GM23248 (cell line): ENCODE measurements at regions not wholly inside any gene's neighbourhood (a gene's known extent, or its start where the extent isn't known, plus 50 kb on each side); places are given as distances from the start of the nearest gene placed in this dataset.

Experiments used
- DNase-seq: peaks from one replicate; pipeline ENCODE4 v3.0.0-alpha.2; 2015
- H2AFZ ChIP-seq: fragments of 200-600 bp; sonication (generic); 2 replicates; pipeline ENCODE4 v1.6.1; 2016; ENCODE audit warnings: antibody characterized with exemption
- H3F3A ChIP-seq: fragments of 200-600 bp; sonication (generic); 2 replicates; pipeline ENCODE4 v1.6.1; 2016; ENCODE audit warnings: mild to moderate bottlenecking, antibody characterized with exemption, mixed run types; ENCODE audit not compliant: insufficient read depth
- H3K27ac ChIP-seq: fragments of 200-600 bp; sonication (generic); 2 replicates; pipeline ENCODE4 v1.5.1; 2016; ENCODE audit warnings: mild to moderate bottlenecking
- H3K27me3 ChIP-seq: fragments of 200-600 bp; sonication (generic); replicated peaks from 2 replicates; pipeline ENCODE4 v1.6.1; 2016; ENCODE audit warnings: mild to moderate bottlenecking; ENCODE audit not compliant: insufficient read depth
- H3K36me3 ChIP-seq: fragments of 200-600 bp; sonication (generic); 2 replicates; pipeline ENCODE4 v1.6.1; 2016; ENCODE audit warnings: low read depth, mild to moderate bottlenecking
- H3K4me1 ChIP-seq: fragments of 200-600 bp; sonication (generic); 2 replicates; pipeline ENCODE4 v1.6.1; 2016; ENCODE audit warnings: mild to moderate bottlenecking; ENCODE audit not compliant: insufficient read depth
- H3K4me2 ChIP-seq: fragments of 200-600 bp; sonication (generic); one replicate; pipeline ENCODE4 v1.6.1; 2016; ENCODE audit warnings: mild to moderate bottlenecking; ENCODE audit not compliant: unreplicated experiment
- H3K4me3 ChIP-seq: fragments of 200-600 bp; sonication (generic); 2 replicates; pipeline ENCODE4 v1.5.1; 2016; ENCODE audit warnings: mild to moderate bottlenecking
- H3K79me2 ChIP-seq: fragments of 200-600 bp; sonication (generic); 2 replicates; pipeline ENCODE4 v1.6.1; 2016; ENCODE audit warnings: mild to moderate bottlenecking; ENCODE audit not compliant: insufficient read depth
- H3K9ac ChIP-seq: fragments of 200-600 bp; sonication (generic); 2 replicates; pipeline ENCODE4 v1.6.1; 2016; ENCODE audit warnings: mild to moderate bottlenecking
- H3K9me2 ChIP-seq: fragments of 200-600 bp; sonication (generic); 2 replicates; pipeline ENCODE4 v1.6.1; 2016; ENCODE audit warnings: mixed run types, mild to moderate bottlenecking, moderate library complexity; ENCODE audit not compliant: insufficient read depth
- H3K9me3 ChIP-seq: fragments of 200-600 bp; sonication (generic); one replicate; pipeline ENCODE4 v1.6.1; 2017; ENCODE audit warnings: low read depth
- H4K20me1 ChIP-seq: fragments of 200-600 bp; sonication (generic); 2 replicates; pipeline ENCODE4 v1.6.0; 2016; ENCODE audit not compliant: insufficient read depth
- EZH2 ChIP-seq: fragments of 200-600 bp; sonication (generic); IDR thresholded peaks from 2 replicates; pipeline ENCODE4 v1.6.1; 2018; ENCODE audit warnings: antibody characterized with exemption, mild to moderate bottlenecking; ENCODE audit not compliant: insufficient read depth, poor library complexity, severe bottlenecking
- EZH2phosphoT487 ChIP-seq: fragments of 200-600 bp; sonication (generic); IDR thresholded peaks from 2 replicates; pipeline ENCODE4 v1.6.1; 2018; ENCODE audit warnings: antibody characterized with exemption, moderate library complexity, mild to moderate bottlenecking, low read depth; ENCODE audit not compliant: insufficient read depth
- WGBS, 2 experiments: methylation state at CpG; one replicate each; pipeline ENCODE4 v1.1.6; 2015 to 2017; ENCODE audit warnings: low lambda C conversion rate in 2 of 2, low coverage in 1 of 2; ENCODE audit errors: missing lambda C conversion rate in 2 of 2; 5-methylcytosine and 5-hydroxymethylcytosine counted together
- in situ Hi-C: fragments of 300-500 bp; cut with MboI; formaldehyde crosslinking; loops from 2 replicates; pipeline ENCODE4 v1.15.0; 2020

DNA sequence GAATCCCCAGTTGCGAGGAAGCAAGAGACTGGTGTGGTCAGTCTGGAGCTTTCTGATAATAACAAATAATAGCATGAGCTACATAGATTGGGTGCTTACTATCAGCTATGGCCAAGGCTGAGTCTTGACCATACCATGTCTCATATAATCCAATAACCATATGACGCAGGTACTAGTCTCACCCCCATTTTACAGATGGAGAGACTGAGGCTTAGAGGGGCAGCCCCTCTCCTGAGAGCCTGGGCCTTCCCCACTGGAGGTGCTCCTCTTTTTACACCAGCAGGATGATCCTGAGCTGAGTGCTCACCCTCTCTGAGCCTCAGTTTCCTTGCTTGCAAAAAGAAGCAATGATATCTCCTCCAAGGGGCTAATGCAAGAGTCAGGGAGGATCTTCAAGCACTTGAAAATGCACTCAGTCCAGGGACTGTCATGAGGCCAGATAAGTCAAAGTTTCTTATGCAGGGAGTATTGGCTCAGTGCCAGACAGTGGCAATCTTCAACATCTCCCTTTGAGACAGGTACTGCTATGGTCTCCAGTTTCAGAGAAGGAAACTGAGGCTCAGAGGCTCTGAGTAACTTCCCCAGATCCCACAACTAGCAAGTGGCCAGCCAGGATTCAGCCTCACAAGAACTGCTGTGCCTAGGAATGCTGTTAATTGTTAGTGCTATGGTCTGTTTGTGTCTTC is 149.7 kb downstream of the TFCP2L1 start:
- in situ Hi-C loops, result no loop called here
- H3F3A ChIP-seq, result no peaks in the 10 kb centered on the region
- H3K9me3 ChIP-seq, result no peaks in the 10 kb centered on the region
- H4K20me1 ChIP-seq, result no peaks in the 10 kb centered on the region
- no peak overlapping the region for H2AFZ ChIP-seq
- no peak overlapping the region for H3K4me2 ChIP-seq
- no peak for DNase-seq
- no peaks in the 10 kb centered on the region for H3K9me2 ChIP-seq
- no peaks in the 10 kb centered on the region for H3K4me1 ChIP-seq
- peaks cover 4% of the 10 kb centered on the region; the same call in 1 of the 2 replicates for H3K27me3 ChIP-seq
- no peak overlapping the region for H3K27ac ChIP-seq
- no peaks in the 10 kb centered on the region for H3K36me3 ChIP-seq
- H3K79me2 ChIP-seq, result no peaks in the 10 kb centered on the region
- WGBS, 2 experiments, result 39 to 50% methylated on average over 2 of the region's 2 CpGs
- no peak overlapping the region for H3K9ac ChIP-seq
- TF ChIP-seq EZH2 (no peak), EZH2phosphoT487 (no peak)
- H3K4me3 ChIP-seq, result no peak overlapping the region

- Histone ChIP-seq H2AFZ (no peak overlapping the region), H3K9me2 (no peaks in the 10 kb centered on the region), H3K4me3 (no peak overlapping the region), H3K9me3 (no peaks in the 10 kb centered on the region), H3K27ac (no peak overlapping the region), H3K36me3 (no peaks in the 10 kb centered on the region), H3K27me3 (peaks cover 4% of the 10 kb centered on the region), H3K4me1 (no peaks in the 10 kb centered on the region), H3K9ac (no peak overlapping the region), H3K4me2 (no peak overlapping the region), H4K20me1 (no peaks in the 10 kb centered on the region), H3F3A (no peaks in the 10 kb centered on the region), H3K79me2 (no peaks in the 10 kb centered on the region)
- no peak for DNase-seq
- 53 to 56% methylated on average over 3 of the region's 3 CpGs for WGBS, 2 experiments
- no peak for TF ChIP-seq EZH2phosphoT487
- TF ChIP-seq EZH2, result no peak
- in situ Hi-C loops, result no loop called here
Observed at GRCh38 chr2:121136323-121136722, 148.7 kb downstream of the TFCP2L1 start.

DNA sequence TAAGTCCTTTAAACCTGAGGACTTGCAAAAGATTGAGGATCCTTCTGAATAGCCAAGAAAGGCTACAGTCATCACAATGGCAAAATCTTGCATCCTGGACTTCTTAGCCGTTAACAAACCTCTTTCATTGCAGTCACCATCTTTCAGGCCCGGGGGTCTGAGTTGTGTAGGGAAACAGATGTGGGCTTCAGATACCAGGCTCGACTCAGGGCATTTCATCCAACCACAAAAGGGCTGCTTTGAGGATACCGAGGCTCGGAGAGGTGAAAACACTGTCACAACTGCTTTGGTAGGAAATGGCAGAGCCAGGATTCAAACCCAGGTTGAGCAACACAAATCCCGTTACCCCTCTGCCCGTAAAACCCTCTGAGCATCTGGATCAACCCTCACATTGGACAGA is 147.4 kb downstream of the TFCP2L1 start:
- H3K4me1 ChIP-seq, result no peaks in the 10 kb centered on the region
- no peak overlapping the region for H3K4me3 ChIP-seq
- no peak overlapping the region for H2AFZ ChIP-seq
- no peak for DNase-seq
- no peaks in the 10 kb centered on the region for H3K9me2 ChIP-seq
- no peak overlapping the region for H3K27ac ChIP-seq
- 51 to 59% methylated on average over 7 of the region's 7 CpGs for WGBS, 2 experiments
- no peaks in the 10 kb centered on the region for H4K20me1 ChIP-seq
- TF ChIP-seq EZH2 (no peak), EZH2phosphoT487 (no peak)
- no peaks in the 10 kb centered on the region for H3K9me3 ChIP-seq
- no peaks in the 10 kb centered on the region for H3F3A ChIP-seq
- H3K79me2 ChIP-seq, result no peaks in the 10 kb centered on the region
- no peaks in the 10 kb centered on the region for H3K36me3 ChIP-seq
- in situ Hi-C loops, result no loop called here
- H3K4me2 ChIP-seq, result no peak overlapping the region
- H3K27me3 ChIP-seq, result peaks cover 4% of the 10 kb centered on the region
- H3K9ac ChIP-seq, result no peak overlapping the region

GRCh38 chr2:121140734-121141133 is 144.3 kb downstream of the TFCP2L1 start:
- Histone ChIP-seq H3K4me3 (no peak overlapping the region), H3K4me2 (no peak overlapping the region), H3K36me3 (no peaks in the 10 kb centered on the region), H2AFZ (no peak overlapping the region), H3K9me3 (no peaks in the 10 kb centered on the region), H3K4me1 (no peaks in the 10 kb centered on the region), H4K20me1 (no peaks in the 10 kb centered on the region), H3K79me2 (no peaks in the 10 kb centered on the region), H3K9ac (no peak overlapping the region), H3F3A (no peaks in the 10 kb centered on the region), H3K27me3 (peaks cover 4% of the 10 kb centered on the region), H3K9me2 (no peaks in the 10 kb centered on the region), H3K27ac (no peak overlapping the region)
- in situ Hi-C loops, result no loop called here
- 62 to 64% methylated on average over 3 of the region's 3 CpGs for WGBS, 2 experiments
- TF ChIP-seq EZH2 (no peak), EZH2phosphoT487 (no peak)
- no peak for DNase-seq
